GM18519 (cell line): ENCODE measurements at regions not wholly inside any gene's neighbourhood (a gene's known extent, or its start where the extent isn't known, plus 50 kb on each side); places are given as distances from the start of the nearest gene placed in this dataset.

ENCODE experiments used
- ATAC-seq: cut with Tn5 transposase; IDR thresholded peaks from one replicate; pipeline ENCODE4 v1.9.1; 2021; ENCODE audit warnings: mild to moderate bottlenecking, moderate library complexity; ENCODE audit not compliant: unreplicated experiment, low FRiP score

DNA sequence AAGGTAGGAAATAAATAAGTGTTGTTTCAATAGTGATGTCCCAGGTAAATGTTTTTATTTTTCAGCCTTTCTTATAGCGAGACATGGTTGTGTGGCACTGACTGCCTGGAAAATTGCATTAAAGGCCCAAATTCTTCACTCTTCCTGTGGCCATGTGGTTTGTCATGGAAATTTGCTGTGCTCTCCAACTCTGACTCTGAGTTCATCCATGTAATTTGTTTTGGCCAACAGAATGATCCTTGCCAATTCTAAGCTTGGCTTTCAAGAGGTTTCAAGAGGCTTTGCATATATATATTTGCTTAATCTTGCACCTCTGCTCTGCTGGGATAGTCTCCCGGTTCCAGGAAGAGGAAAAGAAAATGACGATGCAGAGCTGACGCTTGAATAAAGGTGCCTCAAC is 107.5 kb upstream of the ARHGEF26 start:
- no peak for ATAC-seq

- ATAC-seq: no peak
Observed at GRCh38 chr3:154015307-154015706, 105.9 kb upstream of the ARHGEF26 start.

DNA sequence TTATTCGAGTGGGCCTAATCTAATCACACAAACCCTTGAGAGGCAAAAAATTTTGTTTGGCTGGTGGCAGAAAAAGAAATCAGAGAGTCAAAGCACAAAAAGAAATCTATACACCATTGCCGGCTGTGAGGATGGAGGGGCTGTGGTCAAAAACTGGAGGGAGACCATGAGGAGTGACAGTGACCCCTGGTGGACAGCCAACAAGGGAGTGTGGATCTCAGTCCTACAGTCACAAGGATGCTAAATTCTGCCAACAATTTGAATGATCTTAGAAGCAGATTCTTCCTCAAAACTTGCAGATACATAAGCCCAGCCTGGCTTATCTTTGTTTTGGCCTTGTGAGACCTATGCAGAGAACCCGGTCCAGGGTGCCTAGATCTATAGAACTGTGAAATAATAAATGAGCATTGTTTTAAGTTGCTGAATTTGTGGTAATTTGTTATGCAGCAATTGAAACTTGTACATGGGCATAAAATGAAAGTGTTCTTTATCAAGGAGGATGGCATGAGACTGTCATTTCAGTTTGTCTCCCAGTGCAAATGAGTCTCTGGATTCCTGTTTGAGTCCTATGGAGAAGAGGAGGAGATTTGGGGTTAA is 103.0 kb upstream of the ARHGEF26 start:
- no peak for ATAC-seq

DNA sequence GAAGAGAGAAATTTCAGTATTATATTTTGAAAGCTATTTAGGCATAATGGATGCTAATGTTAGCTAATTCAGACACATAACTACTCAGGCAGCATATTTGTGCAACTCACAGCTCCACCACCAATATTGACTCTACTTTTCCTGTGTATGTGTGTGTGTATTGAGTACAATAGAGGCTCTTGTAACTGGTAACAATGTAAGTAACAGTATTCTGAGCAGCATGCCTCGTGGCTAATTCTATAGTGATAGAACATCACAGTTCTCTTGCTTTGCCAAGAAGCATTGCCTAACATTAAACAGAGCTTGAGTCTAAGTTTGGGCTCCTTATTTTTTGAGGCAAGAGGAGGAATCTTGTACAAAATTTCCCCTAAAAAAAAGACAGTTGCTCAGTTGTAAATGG is 98.6 kb upstream of the ARHGEF26 start:
- ATAC-seq: no peak

- no peak for ATAC-seq
Observed at GRCh38 chr3:154023148-154023547, 98.0 kb upstream of the ARHGEF26 start.

GRCh38 chr3:154025007-154025406 is 96.2 kb upstream of the ARHGEF26 start:
- ATAC-seq: no peak

GRCh38 chr3:154029926-154030325 is 91.3 kb upstream of the ARHGEF26 start:
- no peak for ATAC-seq

DNA sequence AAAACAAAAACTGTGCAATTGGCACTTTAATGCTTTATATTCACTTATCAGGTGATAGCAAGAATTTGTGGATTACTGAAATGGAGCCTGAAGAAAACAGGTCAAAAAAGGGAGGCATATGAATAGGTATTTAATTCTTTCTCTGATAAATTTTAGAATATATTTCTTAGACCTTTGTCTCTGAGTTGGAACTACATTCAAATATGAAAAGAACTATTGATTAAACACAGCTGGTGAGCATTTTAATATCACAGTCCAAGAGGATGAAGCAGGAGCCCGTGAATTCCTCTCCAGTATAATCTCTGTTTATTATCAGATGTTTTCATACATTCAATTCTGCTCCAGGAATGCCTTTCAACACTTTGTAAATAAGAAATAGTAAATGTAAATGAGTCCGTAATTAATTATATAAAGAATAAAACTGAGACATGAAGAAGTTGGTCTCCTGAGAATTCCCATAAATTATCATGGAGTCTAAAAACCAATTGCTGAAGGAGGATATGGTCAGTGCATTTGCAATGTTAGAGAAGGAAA is 86.3 kb upstream of the ARHGEF26 start:
- ATAC-seq: no peak

GRCh38 chr3:154040283-154040682 is 80.9 kb upstream of the ARHGEF26 start:
- ATAC-seq: peak; percentile 83

DNA sequence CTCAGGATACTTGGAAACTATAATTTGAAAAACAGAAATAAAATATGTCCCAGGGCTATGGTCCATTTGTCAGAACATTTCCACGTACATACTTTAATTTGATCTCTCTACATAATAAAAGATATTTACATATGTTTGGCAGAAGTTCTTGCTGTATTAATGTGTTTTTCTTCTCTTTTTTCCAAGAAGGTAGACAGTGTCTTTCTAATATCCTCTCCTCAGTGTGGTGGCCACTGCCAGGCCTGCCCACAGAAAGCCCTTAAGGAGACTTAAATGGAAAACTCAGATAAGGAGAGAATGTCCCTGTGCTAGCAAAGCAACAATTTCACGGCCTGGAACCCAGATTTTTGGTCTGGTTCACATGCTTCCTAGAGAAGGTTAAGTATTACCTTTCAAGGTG is 76.5 kb upstream of the ARHGEF26 start:
- ATAC-seq: no peak

DNA sequence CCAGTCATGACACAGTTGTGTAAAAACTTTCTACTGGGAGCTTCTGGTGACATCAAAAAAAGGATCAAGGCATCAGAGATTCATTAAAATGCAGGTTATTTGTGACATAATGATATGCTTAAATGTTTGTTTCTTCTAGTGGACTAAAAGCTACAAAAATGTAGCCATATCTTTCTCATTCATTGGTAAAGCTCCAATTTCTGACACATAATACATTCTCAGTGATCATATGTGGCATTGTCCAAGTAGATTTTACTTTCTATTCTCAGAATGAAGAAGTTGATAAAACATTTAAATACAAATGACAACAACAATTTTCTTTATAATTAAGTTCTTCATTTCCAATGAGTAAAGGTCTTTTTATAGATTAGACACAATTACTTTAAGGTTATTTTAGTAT is 71.0 kb upstream of the ARHGEF26 start:
- ATAC-seq: no peak

DNA sequence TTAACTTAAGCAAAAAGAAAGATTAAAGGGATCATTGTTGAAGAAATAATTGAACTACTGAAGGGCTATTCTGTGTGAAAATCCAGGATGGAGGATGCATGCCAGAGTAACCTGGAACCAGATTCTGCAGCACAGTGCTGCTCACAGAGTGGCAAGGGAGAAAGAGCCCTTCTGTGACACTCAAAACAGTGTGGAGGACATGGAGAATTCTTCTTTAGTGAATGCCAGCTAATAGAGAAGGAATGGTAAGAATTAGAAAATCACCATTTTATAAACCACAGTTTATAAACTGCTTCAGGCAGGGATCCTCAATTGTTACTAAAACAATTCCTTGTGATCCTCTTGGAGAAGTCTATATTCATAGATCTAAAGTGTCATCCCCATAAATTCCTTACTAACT is 70.4 kb upstream of the ARHGEF26 start:
- no peak for ATAC-seq

GRCh38 chr3:154059833-154060232 is 61.4 kb upstream of the ARHGEF26 start:
- ATAC-seq: no peak

DNA sequence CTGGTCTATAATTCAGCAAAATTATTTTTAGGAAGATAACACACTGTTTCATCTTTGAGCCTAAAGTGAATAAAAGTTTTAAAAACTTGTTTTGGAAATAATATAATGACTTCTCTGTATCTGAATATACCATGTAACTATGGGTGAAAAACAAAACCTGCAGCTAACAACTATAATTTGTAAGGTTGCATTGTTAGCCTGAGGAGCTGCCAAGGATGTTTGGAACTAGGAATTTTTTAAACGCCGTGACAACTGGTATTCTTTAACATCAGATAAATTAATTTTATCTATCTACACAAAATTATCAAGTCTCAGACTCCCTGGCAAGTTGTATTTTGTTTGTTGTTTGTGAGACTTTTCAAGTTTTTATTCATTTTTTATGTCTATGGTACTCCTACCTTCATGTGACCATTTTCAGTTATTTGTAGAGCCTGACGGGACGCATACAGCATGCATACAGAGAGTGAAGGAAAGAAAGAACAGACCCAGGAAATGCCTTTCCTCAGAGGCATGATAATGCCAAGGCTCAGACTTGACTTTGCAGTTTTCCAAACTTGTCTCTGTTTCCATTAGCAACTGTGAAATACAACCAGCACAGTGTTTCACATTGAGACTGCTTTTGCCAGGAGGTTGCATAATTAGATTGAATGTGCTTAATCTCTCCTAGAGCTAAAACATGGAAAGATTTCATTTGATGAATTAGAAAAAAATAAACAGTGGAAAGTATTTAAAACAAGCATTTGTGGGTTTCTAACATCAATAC is 60.8 kb upstream of the ARHGEF26 start:
- no peak for ATAC-seq

- no peak for ATAC-seq
Observed at GRCh38 chr3:154061001-154061370, 60.2 kb upstream of the ARHGEF26 start.

DNA sequence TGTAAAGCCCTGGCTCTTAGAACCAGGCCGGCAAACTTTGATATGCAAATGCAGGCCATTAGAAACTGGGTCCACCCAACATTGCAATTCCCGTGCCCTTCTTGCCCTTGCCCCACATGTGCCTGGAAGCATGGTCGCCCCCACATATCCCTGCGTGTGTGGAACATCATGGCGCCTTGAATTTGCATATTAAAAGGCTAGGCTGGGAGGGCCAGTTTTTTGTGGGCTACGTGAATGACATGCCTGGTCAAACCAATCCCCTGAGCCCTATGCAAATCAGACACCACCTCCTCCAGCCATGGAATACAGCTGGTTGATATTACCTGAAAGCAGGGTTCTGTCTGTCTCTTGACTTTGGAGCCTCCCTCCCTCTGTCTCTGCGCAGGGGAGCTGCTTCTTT is 58.7 kb upstream of the ARHGEF26 start:
- ATAC-seq: no peak

- ATAC-seq: no peak
Observed at GRCh38 chr3:154071146-154071545, 50.0 kb upstream of the ARHGEF26 start.
